GM12878 (cell line): ENCODE measurements at regions not wholly inside any gene's neighbourhood (a gene's known extent, or its start where the extent isn't known, plus 50 kb on each side); places are given as distances from the start of the nearest gene placed in this dataset.

Experiments
- ATAC-seq: fragments of 200-7000 bp; cut with Tn5 transposase; 3 replicates; pipeline ENCODE4 v1.9.1; 2020; ENCODE audit warnings: mild to moderate bottlenecking, moderate library complexity
- BruUV-seq: library from RNA; stranded (reverse); fragments of 400-500 nt; replicated peaks from 2 replicates; lab custom pipeline; 2021; lab: Mats Ljungman, UMichigan
- CTCF ChIA-PET: fragments of 300-600 bp; sonication (Branson Sonifier 250); formaldehyde crosslinking; extraction: SDS; loops from one replicate; lab custom pipeline; 2021; ENCODE audit warnings: inconsistent platforms; lab: Yijun Ruan, JAX
- POLR2A ChIA-PET: fragments of 350-600 bp; formaldehyde crosslinking; extraction: SDS; loops from one replicate; lab custom pipeline; 2021; ENCODE audit warnings: inconsistent platforms; lab: Charles Lee
- RAD21 ChIA-PET: fragments of 300-600 bp; sonication (Branson Sonifier 250); formaldehyde crosslinking; loops from one replicate; lab custom pipeline; 2023; ENCODE audit warnings: antibody characterized with exemption; ENCODE audit not compliant: unreplicated experiment; lab: Charles Lee
- SMC1A ChIA-PET: fragments of 300-600 bp; sonication (Branson Sonifier 250); formaldehyde crosslinking; loops from one replicate; lab custom pipeline; 2023; ENCODE audit not compliant: unreplicated experiment, uncharacterized antibody; lab: Charles Lee
- DNase-seq: peaks from one replicate; pipeline ENCODE4 v3.0.0-alpha.2; 2011; ENCODE audit warnings: low read depth, low spot score
- FAIRE-seq: peaks from 3 replicates; lab custom pipeline; 2011; peaks lifted over from hg19 to GRCh38; lab: Jason Lieb, UNC
- H2AFZ ChIP-seq: 2 replicates; pipeline ENCODE4 v1.6.0; 2011; ENCODE audit warnings: low read depth, low read length, control low read depth; ENCODE audit not compliant: control insufficient read depth
- H3K27ac ChIP-seq: 2 replicates; pipeline ENCODE4 v1.5.1; 2011; ENCODE audit warnings: control low read depth; ENCODE audit not compliant: control insufficient read depth, insufficient read depth
- H3K27me3 ChIP-seq, 2 experiments: replicated peaks in 1 of 2; 2 replicates each; pipeline versions ENCODE4 v1.6.0 to v1.6.1; 2011; ENCODE audit warnings: low read length in 1 of 2; ENCODE audit not compliant: control insufficient read depth in 2 of 2, insufficient read depth in 2 of 2
- H3K36me3 ChIP-seq, 2 experiments: 2 replicates each; pipeline ENCODE4 v1.5.1; 2011; ENCODE audit warnings: low read length in 1 of 2; ENCODE audit not compliant: control insufficient read depth in 2 of 2, insufficient read depth in 2 of 2
- H3K4me1 ChIP-seq: 2 replicates; pipeline ENCODE4 v1.6.1; 2011; ENCODE audit warnings: mild to moderate bottlenecking, low read length, moderate library complexity, mixed read lengths; ENCODE audit not compliant: control insufficient read depth, insufficient read depth
- H3K4me2 ChIP-seq: 2 replicates; pipeline ENCODE4 v1.6.0; 2011; ENCODE audit warnings: control low read depth; ENCODE audit not compliant: control insufficient read depth, insufficient read depth
- H3K4me3 ChIP-seq: fragments of 200-600 bp; sonication (generic); 2 replicates; pipeline ENCODE4 v1.5.1; 2016
- H3K79me2 ChIP-seq: 2 replicates; pipeline ENCODE4 v1.6.0; 2011; ENCODE audit warnings: low read length; ENCODE audit not compliant: control insufficient read depth, insufficient read depth
- H3K9ac ChIP-seq: 2 replicates; pipeline ENCODE4 v1.8.0; 2011; ENCODE audit warnings: low read length, control low read depth, mixed read lengths; ENCODE audit not compliant: control insufficient read depth, insufficient read depth
- H3K9me3 ChIP-seq: replicated peaks from 3 replicates; pipeline ENCODE4 v1.5.1; 2011; ENCODE audit warnings: mild to moderate bottlenecking, low read length; ENCODE audit not compliant: control insufficient read depth, insufficient read depth
- H4K20me1 ChIP-seq: 2 replicates; pipeline ENCODE4 v1.6.0; 2011; ENCODE audit not compliant: control insufficient read depth, insufficient read depth
- GATAD2B ChIP-seq: fragments of 450-650 bp; conservative IDR thresholded peaks from 2 replicates; pipeline ENCODE4 v1.6.1; 2017; ENCODE audit warnings: low read depth, mild to moderate bottlenecking, moderate library complexity
- ZNF592 ChIP-seq: fragments of 450-650 bp; IDR thresholded peaks from 2 replicates; pipeline ENCODE4 v1.6.1; 2017; ENCODE audit warnings: mild to moderate bottlenecking, moderate library complexity
- ZNF622 ChIP-seq: fragments of 450-650 bp; IDR thresholded peaks from 2 replicates; pipeline ENCODE4 v1.6.1; 2017; ENCODE audit warnings: mild to moderate bottlenecking, inconsistent platforms
- WGBS: methylation state at CpG from one replicate; pipeline ENCODE4 v1.1.6; 2016; ENCODE audit warnings: low lambda C conversion rate; ENCODE audit not compliant: insufficient replicate concordance, insufficient coverage; ENCODE audit errors: missing lambda C conversion rate; 5-methylcytosine and 5-hydroxymethylcytosine counted together
- in situ Hi-C: fragments of 300-500 bp; cut with MboI; formaldehyde crosslinking; loops from 9 replicates; pipeline ENCODE4 v1.14.3; 2018; ENCODE audit warnings: mixed read lengths
- intact Hi-C: fragments of 100-400 bp; cut with micrococcal nuclease; formaldehyde crosslinking; loops from one replicate; pipeline ENCODE4 v1.14.2; 2022; ENCODE audit not compliant: unreplicated experiment
- TF ChIP-seq, protein P1 (sequence below): IDR thresholded peaks from 2 replicates; pipeline ENCODE4 v1.6.1; 2011; ENCODE audit warnings: low read depth, mild to moderate bottlenecking, low read length, moderate library complexity, borderline replicate concordance; ENCODE audit errors: extremely low read depth

DNA sequence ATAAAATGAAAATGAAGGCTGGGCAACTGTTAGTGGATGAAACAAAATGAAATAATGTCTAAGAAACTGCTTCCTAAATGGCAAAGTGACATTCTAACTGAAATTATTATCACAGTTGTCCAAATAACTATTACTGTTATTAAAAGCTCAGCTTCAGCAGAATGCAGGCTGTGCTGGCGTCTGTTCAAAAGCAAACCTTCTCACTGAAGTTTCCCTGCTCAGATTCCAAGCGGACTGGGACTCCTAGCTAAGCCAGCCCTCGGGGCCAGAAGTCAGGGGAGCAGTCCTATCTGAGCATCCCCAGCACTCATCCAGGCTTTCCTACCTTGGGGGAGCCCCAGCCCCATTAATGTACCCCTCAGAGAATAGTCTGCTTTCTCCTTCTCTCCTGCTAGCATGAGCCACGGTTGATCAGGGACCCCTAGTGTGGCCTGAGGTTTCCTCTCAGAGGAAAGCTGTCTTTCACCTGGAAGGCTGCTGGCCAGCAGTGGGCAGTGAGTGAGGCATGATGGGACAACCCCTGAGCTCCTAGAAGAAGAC lies 1167.3 kb downstream of the TBC1D22A start:
- no peak for ATAC-seq
- no peak for DNase-seq
- Histone ChIP-seq H3K9me3 (no peaks in the 10 kb centered on the region; the same call in 1 of the 3 replicates), H3K4me3 (no peak overlapping the region), H2AFZ (no peak overlapping the region), H3K27ac (no peak overlapping the region; the same call in 1 of the 2 replicates), H4K20me1 (no peaks in the 10 kb centered on the region), H3K9ac (no peak overlapping the region), H3K4me2 (no peak overlapping the region), H3K36me3 (no peaks in the 10 kb centered on the region), H3K4me1 (peaks cover 7% of the 10 kb centered on the region; the same call in 1 of the 2 replicates), H3K79me2 (no peaks in the 10 kb centered on the region), H3K27me3 (no peaks in the 10 kb centered on the region)
- intact Hi-C loops = no loop called here
- FAIRE-seq = no peak
- TF ChIP-seq, protein P1, sequence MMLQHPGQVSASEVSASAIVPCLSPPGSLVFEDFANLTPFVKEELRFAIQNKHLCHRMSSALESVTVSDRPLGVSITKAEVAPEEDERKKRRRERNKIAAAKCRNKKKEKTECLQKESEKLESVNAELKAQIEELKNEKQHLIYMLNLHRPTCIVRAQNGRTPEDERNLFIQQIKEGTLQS = no peak
- TF ChIP-seq ZNF592 = no peak
- TF ChIP-seq ZNF622 = no peak
- no peak for TF ChIP-seq GATAD2B
- in situ Hi-C loops = no loop called here
- ChIA-PET RAD21 (no interaction called here), SMC1A (no interaction called here), POLR2A (no interaction called here), CTCF (interaction anchor here (1.3 kb wide), 1 partner anchor 32 kb away, joined by 3 read pairs; no protein-coding TSS in a partner anchor)
- WGBS = 12% methylated on average over 4 of the region's 4 CpGs
- no TSS peak for BruUV-seq
